Skeletal muscle tissue (tissue), 3 donors: ENCODE measurements at regions not wholly inside any gene's neighbourhood (a gene's known extent, or its start where the extent isn't known, plus 50 kb on each side); places are given as distances from the start of the nearest gene placed in this dataset.

Experiments
- H3K27ac ChIP-seq: one replicate; pipeline ENCODE4 v1.7.0; 2013; ENCODE audit warnings: mild to moderate bottlenecking, low read depth, low read length, inconsistent platforms
- H3K27me3 ChIP-seq, 3 donors: one replicate each; pipeline ENCODE4 v1.7.0; 2013; ENCODE audit warnings: low read length in 3 of 3; ENCODE audit not compliant: control insufficient read depth in 3 of 3, insufficient read depth in 3 of 3
- H3K36me3 ChIP-seq, 3 donors: one replicate each; pipeline ENCODE4 v1.7.0; 2013; ENCODE audit warnings: low read length in 3 of 3; ENCODE audit not compliant: control insufficient read depth in 3 of 3, insufficient read depth in 3 of 3
- H3K4me1 ChIP-seq, 3 donors: one replicate each; pipeline ENCODE4 v1.7.0; 2013; ENCODE audit warnings: low read length in 3 of 3, mild to moderate bottlenecking in 3 of 3; ENCODE audit not compliant: control insufficient read depth in 3 of 3, insufficient read depth in 3 of 3
- H3K4me3 ChIP-seq, 3 donors: one replicate each; pipeline ENCODE4 v1.7.0; 2013; ENCODE audit warnings: low read length in 3 of 3
- H3K9ac ChIP-seq, 3 donors: one replicate each; pipeline ENCODE4 v1.7.0; 2013; ENCODE audit warnings: low read length in 3 of 3, mild to moderate bottlenecking in 3 of 3, moderate library complexity in 2 of 3, low read depth in 1 of 3
- H3K9me3 ChIP-seq, 3 donors: one replicate each; pipeline ENCODE4 v1.7.0; 2013; ENCODE audit warnings: low read length in 3 of 3; ENCODE audit not compliant: control insufficient read depth in 3 of 3
- donor health status: Osteomylitis.

DNA sequence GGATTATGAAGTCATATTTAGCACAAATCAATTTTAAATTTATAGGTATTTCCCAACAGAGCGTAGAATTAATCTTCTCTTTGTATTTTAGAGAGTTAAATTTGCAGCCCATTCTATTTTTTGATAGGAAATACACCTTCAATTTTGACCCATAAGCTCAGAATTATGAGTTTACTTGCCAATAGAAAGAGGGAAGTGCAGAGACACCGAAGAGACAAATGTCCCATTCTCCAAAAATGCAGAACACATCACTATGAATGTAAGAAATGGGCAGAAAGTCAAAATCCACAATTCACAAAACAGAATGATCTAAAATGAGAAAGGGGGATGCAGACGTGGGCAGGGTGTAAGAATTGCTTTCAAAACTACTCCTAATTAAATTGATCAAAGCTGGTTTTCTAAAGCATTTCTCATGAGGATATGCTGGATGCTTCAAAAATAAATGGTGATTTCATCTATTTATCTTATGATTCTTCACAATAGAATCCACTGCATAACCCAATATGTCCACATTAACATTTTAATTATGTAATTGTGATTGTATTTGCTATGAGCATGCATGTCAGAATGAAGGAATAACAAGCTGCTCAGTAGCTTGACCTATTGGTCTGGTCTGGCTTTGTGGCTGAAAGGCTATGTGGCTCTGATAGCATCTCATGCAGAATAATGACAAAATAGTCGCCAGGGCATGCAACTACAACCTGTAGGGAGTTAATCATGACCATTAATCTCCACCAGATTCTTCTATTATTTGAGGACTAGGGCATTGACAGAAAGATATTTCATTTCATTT is 550.1 kb upstream of the CDH18 start:
- Histone ChIP-seq H3K27ac (no peak overlapping the region), H3K9me3 (no peaks in the 10 kb centered on the region), H3K36me3 (no peaks in the 10 kb centered on the region), H3K4me3 (no peak overlapping the region), H3K9ac (no peak overlapping the region), H3K27me3 (no peaks in the 10 kb centered on the region), H3K4me1 (no peaks in the 10 kb centered on the region)

GRCh38 chr5:20536813-20537212 is 548.8 kb upstream of the CDH18 start:
- no peaks in the 10 kb centered on the region for H3K9me3 ChIP-seq
- no peak overlapping the region for H3K27ac ChIP-seq
- no peaks in the 10 kb centered on the region for H3K4me1 ChIP-seq
- no peaks in the 10 kb centered on the region for H3K36me3 ChIP-seq
- no peak overlapping the region for H3K4me3 ChIP-seq
- H3K27me3 ChIP-seq, result no peaks in the 10 kb centered on the region
- H3K9ac ChIP-seq, result no peak overlapping the region

DNA sequence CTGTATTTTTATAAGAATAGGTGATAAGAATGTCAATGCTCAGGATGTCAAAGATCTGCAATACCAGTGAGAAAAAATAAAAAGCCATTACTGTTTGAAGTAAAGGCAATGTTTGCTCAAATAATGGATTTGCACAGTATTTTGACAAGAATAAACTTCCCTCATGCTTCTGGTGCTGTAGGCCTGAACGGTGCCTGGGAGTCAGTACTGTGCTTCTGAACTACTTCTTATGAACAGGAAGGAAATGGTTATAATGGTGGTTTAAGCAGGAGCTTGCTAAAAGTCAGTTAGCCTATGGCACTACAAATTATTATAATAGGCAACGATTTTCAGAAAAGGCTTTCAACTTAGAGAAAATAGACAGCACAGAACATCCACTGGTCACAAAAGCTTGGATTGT is 548.3 kb upstream of the CDH18 start:
- Histone ChIP-seq H3K4me1 (no peaks in the 10 kb centered on the region), H3K27me3 (no peaks in the 10 kb centered on the region), H3K36me3 (no peaks in the 10 kb centered on the region), H3K9me3 (no peaks in the 10 kb centered on the region), H3K27ac (no peak overlapping the region), H3K4me3 (no peak overlapping the region), H3K9ac (no peak overlapping the region)

- no peaks in the 10 kb centered on the region for H3K4me1 ChIP-seq
- H3K27ac ChIP-seq, result no peak overlapping the region
- H3K9ac ChIP-seq, result no peak overlapping the region
- no peaks in the 10 kb centered on the region for H3K9me3 ChIP-seq
- H3K27me3 ChIP-seq, result no peaks in the 10 kb centered on the region
- no peak overlapping the region for H3K4me3 ChIP-seq
- H3K36me3 ChIP-seq, result no peaks in the 10 kb centered on the region
These were observed 540.5 kb upstream of the CDH18 start for GRCh38 chr5:20528471-20528870.

- Histone ChIP-seq H3K9ac (no peak overlapping the region), H3K4me1 (no peaks in the 10 kb centered on the region)
These were observed 537.1 kb upstream of the CDH18 start for GRCh38 chr5:20524991-20525529.

DNA sequence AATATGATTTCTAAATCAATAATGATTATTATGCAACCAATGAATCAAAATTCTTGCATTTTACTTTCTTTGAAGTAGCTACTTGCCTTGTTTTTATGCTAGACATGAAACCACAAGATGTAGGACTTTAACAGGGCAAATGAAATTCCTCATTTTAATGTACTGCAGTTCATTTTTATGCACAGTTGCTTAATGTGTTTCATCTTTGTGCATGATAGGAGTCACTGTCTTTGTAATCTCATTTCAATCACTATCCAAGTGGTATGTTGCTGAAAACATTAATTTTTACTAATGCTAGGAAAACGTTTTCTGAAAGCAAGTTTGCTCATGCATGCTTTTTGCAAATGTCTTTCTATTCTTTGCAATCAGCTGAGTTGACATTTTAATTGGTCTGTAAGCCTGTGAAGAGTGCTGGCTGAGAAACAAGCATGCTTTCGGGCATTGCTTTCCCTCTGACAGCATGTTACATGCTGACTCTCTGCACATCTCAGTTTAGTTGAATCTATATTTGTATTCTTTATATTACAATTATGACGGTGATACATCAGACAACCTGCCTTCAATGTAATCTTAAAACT is 535.0 kb upstream of the CDH18 start:
- Histone ChIP-seq H3K27ac (no peak overlapping the region), H3K9me3 (no peaks in the 10 kb centered on the region), H3K9ac (no peak overlapping the region), H3K36me3 (no peaks in the 10 kb centered on the region), H3K27me3 (no peaks in the 10 kb centered on the region), H3K4me1 (no peaks in the 10 kb centered on the region), H3K4me3 (no peak overlapping the region)

More at GRCh38 chr5:20524991-20525529, 537.1 kb upstream of the CDH18 start:
- H3K27ac ChIP-seq, result no peak overlapping the region
- H3K36me3 ChIP-seq, result no peaks in the 10 kb centered on the region
- no peak overlapping the region for H3K4me3 ChIP-seq
- H3K27me3 ChIP-seq, result no peaks in the 10 kb centered on the region
- no peaks in the 10 kb centered on the region for H3K9me3 ChIP-seq

- H3K9me3 ChIP-seq, result no peaks in the 10 kb centered on the region
- no peaks in the 10 kb centered on the region for H3K36me3 ChIP-seq
- no peak overlapping the region for H3K4me3 ChIP-seq
- H3K9ac ChIP-seq, result no peak overlapping the region
- no peaks in the 10 kb centered on the region for H3K27me3 ChIP-seq
- no peaks in the 10 kb centered on the region for H3K4me1 ChIP-seq
- H3K27ac ChIP-seq, result no peak overlapping the region
These were observed 527.6 kb upstream of the CDH18 start for GRCh38 chr5:20515606-20516005.

DNA sequence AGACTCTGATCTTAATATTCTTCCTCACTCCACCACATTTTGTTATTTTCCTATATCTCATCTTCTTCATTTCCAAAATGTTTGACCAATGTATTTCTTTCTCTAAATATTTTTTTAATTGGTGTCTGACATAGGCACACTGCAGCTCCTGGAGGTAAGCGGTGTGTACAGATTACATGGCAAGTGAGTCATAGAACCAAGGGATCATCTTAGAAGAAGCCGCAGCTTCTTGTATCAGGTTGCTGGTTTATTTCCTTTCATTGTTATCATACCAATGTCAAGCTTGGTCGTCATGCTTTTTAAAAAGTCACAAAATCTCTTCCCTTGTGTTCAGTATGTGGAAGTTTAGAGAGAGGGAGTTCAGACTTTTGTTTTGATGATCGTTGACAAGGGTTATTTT is 526.1 kb upstream of the CDH18 start:
- no peaks in the 10 kb centered on the region for H3K36me3 ChIP-seq
- no peak overlapping the region for H3K9ac ChIP-seq
- no peaks in the 10 kb centered on the region for H3K9me3 ChIP-seq
- no peaks in the 10 kb centered on the region for H3K27me3 ChIP-seq
- H3K27ac ChIP-seq, result no peak overlapping the region
- no peak overlapping the region for H3K4me3 ChIP-seq
- no peaks in the 10 kb centered on the region for H3K4me1 ChIP-seq

DNA sequence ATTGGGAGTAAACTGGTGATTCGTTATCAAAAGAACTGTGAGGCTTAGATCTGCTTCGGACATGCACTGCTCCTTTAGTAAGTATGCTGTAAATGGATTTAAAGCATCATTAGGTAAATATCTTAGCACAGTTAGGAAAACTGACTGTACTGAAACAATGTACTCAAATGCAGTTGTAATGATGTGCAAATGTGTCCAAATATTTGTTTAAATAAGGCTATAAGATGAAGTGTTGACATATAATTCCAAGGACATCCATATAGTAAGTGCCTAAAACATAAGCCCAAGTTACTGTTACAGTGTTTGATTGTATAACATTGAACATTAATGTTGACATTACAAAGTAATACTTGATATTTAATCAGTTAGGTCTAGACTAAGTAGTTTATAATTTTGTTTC is 512.5 kb upstream of the CDH18 start:
- no peaks in the 10 kb centered on the region for H3K9me3 ChIP-seq
- H3K27me3 ChIP-seq, result no peaks in the 10 kb centered on the region
- no peaks in the 10 kb centered on the region for H3K36me3 ChIP-seq
- H3K4me3 ChIP-seq, result no peak overlapping the region
- no peak overlapping the region for H3K27ac ChIP-seq
- H3K9ac ChIP-seq, result no peak overlapping the region
- H3K4me1 ChIP-seq, result no peaks in the 10 kb centered on the region

DNA sequence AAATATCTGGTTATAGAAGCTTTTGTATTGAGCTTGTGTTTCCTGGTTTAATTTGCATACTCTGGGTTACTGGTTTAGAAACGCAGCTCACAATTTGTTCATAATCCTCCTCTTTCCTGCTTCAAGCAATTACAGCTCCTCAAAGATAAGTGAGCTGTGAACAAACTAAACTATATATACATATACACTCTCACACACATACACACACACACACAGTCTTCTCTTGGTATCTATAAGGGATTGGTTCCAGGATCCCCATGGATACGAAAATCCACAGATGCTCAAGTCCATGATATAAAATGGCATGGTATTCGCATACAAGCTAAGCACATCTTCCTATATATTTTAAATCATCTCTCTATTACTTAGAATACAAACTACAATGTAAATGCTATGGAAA is 510.9 kb upstream of the CDH18 start:
- Histone ChIP-seq H3K9ac (no peak overlapping the region), H3K4me3 (no peak overlapping the region), H3K27ac (no peak overlapping the region), H3K36me3 (no peaks in the 10 kb centered on the region), H3K27me3 (no peaks in the 10 kb centered on the region), H3K4me1 (no peaks in the 10 kb centered on the region), H3K9me3 (no peaks in the 10 kb centered on the region)
